SK-N-SH (cell line): ENCODE measurements at regions not wholly inside any gene's neighbourhood (a gene's known extent, or its start where the extent isn't known, plus 50 kb on each side); places are given as distances from the start of the nearest gene placed in this dataset.
A peak's percentile ranks its signal among the peaks of the same experiment; 100 is the strongest.

Experiments
- CTCF ChIA-PET: fragments of 300-600, 350-600 bp; formaldehyde crosslinking; extraction: SDS; loops from one replicate; lab custom pipeline; 2021; lab: Yijun Ruan, JAX
- POLR2A ChIA-PET: fragments of 350-600 bp; sonication (Branson Sonifier 250); formaldehyde crosslinking; extraction: SDS; loops from one replicate; lab custom pipeline; 2020; ENCODE audit warnings: antibody characterized with exemption, inconsistent platforms; lab: Yijun Ruan, JAX
- DNase-seq: peaks from one replicate; pipeline ENCODE4 v3.0.0; 2012
- H2AFZ ChIP-seq: fragments of 200-600 bp; sonication (generic); 2 replicates; pipeline ENCODE4 v1.8.1; 2016; ENCODE audit warnings: antibody characterized with exemption, mild to moderate bottlenecking, low read depth
- H3F3A ChIP-seq: fragments of 200-600 bp; sonication (generic); replicated peaks from 2 replicates; pipeline ENCODE3; 2016; ENCODE audit warnings: antibody characterized with exemption, mild to moderate bottlenecking; ENCODE audit not compliant: insufficient read depth
- H3K27ac ChIP-seq, 2 experiments: fragments of 200-500 bp in 1 of 2; fragments of 200-600 bp in 1 of 2; sonication (Bioruptor generic) in 1 of 2; sonication (generic), shearing (Covaris generic) in 1 of 2; 2 replicates each; pipeline versions ENCODE4 v1.5.1 to v1.6.1; 2014 to 2016; ENCODE audit warnings: low read depth in 2 of 2, inconsistent platforms in 1 of 2, low read length in 1 of 2, mild to moderate bottlenecking in 1 of 2, mixed read lengths in 1 of 2
- H3K27me3 ChIP-seq: fragments of 200-600 bp; sonication (generic), shearing (Covaris generic); 2 replicates; pipeline ENCODE4 v1.6.1; 2016; ENCODE audit warnings: mixed run types; ENCODE audit not compliant: insufficient read depth
- H3K36me3 ChIP-seq, 2 experiments: fragments of 200-500 bp in 1 of 2; fragments of 200-600 bp in 1 of 2; sonication (Bioruptor generic) in 1 of 2; sonication (generic) in 1 of 2; replicated peaks in 1 of 2; 2 replicates each; pipeline versions ENCODE3 to v1.5.1; 2014 to 2016; ENCODE audit warnings: low read length in 1 of 2, mild to moderate bottlenecking in 1 of 2; ENCODE audit not compliant: insufficient read depth in 2 of 2, control insufficient read depth in 1 of 2
- H3K4me1 ChIP-seq, 2 experiments: fragments of 200-500 bp in 1 of 2; fragments of 200-600 bp in 1 of 2; sonication (Bioruptor generic) in 1 of 2; sonication (generic), shearing (Covaris generic) in 1 of 2; 2 replicates each; pipeline versions ENCODE4 v1.5.1 to v1.6.1; 2014 to 2016; ENCODE audit warnings: low read depth in 1 of 2, low read length in 1 of 2, mixed run types in 1 of 2; ENCODE audit not compliant: insufficient read depth in 2 of 2, control insufficient read depth in 1 of 2
- H3K4me2 ChIP-seq: fragments of 200-600 bp; sonication (generic), shearing (Covaris generic); 2 replicates; pipeline ENCODE4 v1.6.1; 2017; ENCODE audit warnings: mixed run types
- H3K4me3 ChIP-seq, 2 experiments: fragments of 200-500 bp in 1 of 2; fragments of 200-600 bp in 1 of 2; sonication (Bioruptor generic) in 1 of 2; sonication (generic), shearing (Covaris generic) in 1 of 2; 2 replicates each; pipeline versions ENCODE4 v1.5.1 to v1.8.1; 2014 to 2016; ENCODE audit warnings: low read depth in 2 of 2, inconsistent platforms in 1 of 2, low read length in 1 of 2, mild to moderate bottlenecking in 1 of 2, mixed read lengths in 1 of 2, moderate library complexity in 1 of 2
- H3K79me2 ChIP-seq: fragments of 200-600 bp; sonication (generic); 2 replicates; pipeline ENCODE4 v1.8.1; 2017; ENCODE audit warnings: mild to moderate bottlenecking; ENCODE audit not compliant: insufficient read depth
- H3K9ac ChIP-seq: fragments of 200-600 bp; sonication (generic); 2 replicates; pipeline ENCODE4 v1.6.1; 2017; ENCODE audit warnings: mixed run types
- H3K9me2 ChIP-seq: fragments of 200-600 bp; sonication (generic); 2 replicates; pipeline ENCODE4 v1.6.1; 2017; ENCODE audit warnings: mixed run types
- H3K9me3 ChIP-seq: fragments of 200-600 bp; sonication (generic); 2 replicates; pipeline ENCODE4 v1.6.1; 2017; ENCODE audit warnings: mixed run types, mild to moderate bottlenecking, moderate library complexity
- H4K20me1 ChIP-seq: fragments of 200-600 bp; sonication (generic); 2 replicates; pipeline ENCODE4 v1.6.1; 2017; ENCODE audit warnings: mild to moderate bottlenecking, mixed run types; ENCODE audit not compliant: insufficient read depth
- ELF1 ChIP-seq: IDR thresholded peaks from 2 replicates; pipeline ENCODE4 v1.4.0; 2012
- EP300 ChIP-seq, 2 experiments: IDR thresholded peaks; 2 replicates each; pipeline versions ENCODE4 v1.4.0 to v1.6.1; 2012; ENCODE audit warnings: borderline replicate concordance in 1 of 2, low read depth in 1 of 2, low read length in 1 of 2
- EZH2phosphoT487 ChIP-seq: fragments of 200-600 bp; sonication (generic); IDR thresholded peaks from 2 replicates; pipeline ENCODE4 v1.6.1; 2017; ENCODE audit warnings: low read depth, mixed run types, mild to moderate bottlenecking, antibody characterized with exemption, moderate library complexity, borderline replicate concordance
- FOSL2 ChIP-seq: IDR thresholded peaks from 2 replicates; pipeline ENCODE4 v1.4.0; 2012; ENCODE audit warnings: low read depth, mild to moderate bottlenecking, moderate library complexity, borderline replicate concordance
- GABPA ChIP-seq: IDR thresholded peaks from 2 replicates; pipeline ENCODE4 v1.4.0; 2012; ENCODE audit warnings: low read depth, mild to moderate bottlenecking
- GATA2 ChIP-seq: sonication (generic); formaldehyde crosslinking; IDR thresholded peaks from 2 replicates; pipeline ENCODE4 v1.5.0; 2020; ENCODE audit warnings: mild to moderate bottlenecking, missing genetic modification reagents
- MEF2A ChIP-seq: IDR thresholded peaks from 2 replicates; pipeline ENCODE4 v1.4.0; 2012; ENCODE audit warnings: low read depth, borderline replicate concordance
- MXI1 ChIP-seq: IDR thresholded peaks from 2 replicates; pipeline ENCODE4 v1.6.1; 2012; ENCODE audit warnings: mild to moderate bottlenecking, low read depth, low read length, improper control_type of control experiment
- NRF1 ChIP-seq: IDR thresholded peaks from 2 replicates; pipeline ENCODE4 v1.6.1; 2012; ENCODE audit warnings: low read depth, mild to moderate bottlenecking, low read length
- POLR2AphosphoS5 ChIP-seq: IDR thresholded peaks from 2 replicates; pipeline ENCODE4 v1.6.1; 2012; ENCODE audit warnings: low read depth, low read length
- RCOR1 ChIP-seq: fragments of 150-350 bp; IDR thresholded peaks from 2 replicates; pipeline ENCODE4 v1.6.1; 2017; ENCODE audit warnings: antibody characterized with exemption, low read length
- RFX5 ChIP-seq: IDR thresholded peaks from 2 replicates; pipeline ENCODE4 v1.6.1; 2012; ENCODE audit warnings: mild to moderate bottlenecking, improper control_type of control experiment, low read length
- RXRA ChIP-seq: IDR thresholded peaks from 2 replicates; pipeline ENCODE4 v1.4.0; 2012; ENCODE audit warnings: low read depth, mild to moderate bottlenecking, borderline replicate concordance
- SMC3 ChIP-seq: IDR thresholded peaks from 2 replicates; pipeline ENCODE4 v1.6.1; 2012; ENCODE audit warnings: low read depth, low read length, improper control_type of control experiment
- TCF12 ChIP-seq: IDR thresholded peaks from 2 replicates; pipeline ENCODE4 v1.4.0; 2012
- TEAD4 ChIP-seq: IDR thresholded peaks from 2 replicates; pipeline ENCODE4 v1.4.0; 2012; ENCODE audit warnings: mild to moderate bottlenecking, borderline replicate concordance; ENCODE audit not compliant: insufficient read depth
- YY1 ChIP-seq: IDR thresholded peaks from 2 replicates; pipeline ENCODE4 v1.4.0; 2012; ENCODE audit warnings: low read depth, mild to moderate bottlenecking
- WGBS: methylation state at CpG from one replicate; pipeline ENCODE4 v1.1.6; 2017; ENCODE audit warnings: low lambda C conversion rate; 5-methylcytosine and 5-hydroxymethylcytosine counted together
- TF ChIP-seq, protein P1 (sequence below): IDR thresholded peaks from 2 replicates; pipeline ENCODE4 v1.4.0; 2012; ENCODE audit warnings: low read depth, borderline replicate concordance
- TF ChIP-seq, protein P2 (sequence below): IDR thresholded peaks from 2 replicates; pipeline ENCODE4 v1.4.0; 2012; ENCODE audit warnings: low read depth
- TF ChIP-seq, protein P3 (sequence below): IDR thresholded peaks from 2 replicates; pipeline ENCODE4 v1.4.0; 2012; ENCODE audit warnings: low read depth, borderline replicate concordance
- TF ChIP-seq, protein P4 (sequence below): IDR thresholded peaks from 2 replicates; pipeline ENCODE4 v1.6.1; 2012; ENCODE audit warnings: mild to moderate bottlenecking, low read depth, low read length, moderate library complexity
- TF ChIP-seq, protein P5 (sequence below): IDR thresholded peaks from 2 replicates; pipeline ENCODE4; 2012
- TF ChIP-seq, protein P6 (sequence below): fragments of 200-600 bp; sonication (generic); IDR thresholded peaks from 2 replicates; pipeline ENCODE4 v1.6.1; 2017; ENCODE audit warnings: antibody characterized with exemption, mild to moderate bottlenecking, moderate library complexity

DNA sequence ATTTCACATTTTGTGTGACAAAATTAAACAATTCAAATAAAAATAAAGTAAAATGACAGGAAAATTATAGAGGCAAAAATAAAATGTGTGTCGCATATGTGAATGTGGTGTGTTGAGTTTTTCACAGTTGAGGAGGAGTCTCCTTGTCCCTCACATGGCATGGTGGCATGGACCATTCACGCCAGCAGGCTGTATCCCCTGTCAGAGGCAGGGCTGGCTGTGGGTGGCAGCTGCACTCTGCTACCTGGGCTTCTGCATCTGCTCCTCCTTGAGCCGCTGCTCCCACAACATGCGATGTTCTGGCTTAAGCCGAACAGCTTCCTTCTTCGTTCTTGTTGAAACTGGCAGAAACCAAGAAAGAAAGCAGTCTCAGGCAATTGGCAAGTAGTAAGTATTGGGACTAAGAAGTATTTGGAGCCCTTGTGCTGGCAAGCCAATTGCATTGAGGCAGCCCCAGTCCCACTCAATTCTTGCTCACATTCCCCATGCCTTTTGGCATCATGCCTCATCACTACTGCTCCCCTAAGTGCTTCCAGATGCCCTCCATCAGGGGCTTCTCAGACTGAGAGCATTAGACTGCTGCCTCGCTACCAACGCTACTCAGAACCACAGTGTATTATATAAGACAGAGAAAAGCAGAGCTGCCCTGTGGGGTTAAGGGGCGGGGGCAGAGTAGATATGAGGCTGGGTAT lies 177.9 kb upstream of the NABP1 start:
- H2AFZ ChIP-seq, result no peak overlapping the region
- TF ChIP-seq POLR2AphosphoS5, result peak; percentile 58; the same call in 1 of the 2 replicates
- no peak for TF ChIP-seq SMC3
- no peak for TF ChIP-seq NRF1
- peak; percentile 35; the same call in 1 of the 2 replicates for TF ChIP-seq GATA2 (CRISPR knock-in tag)
- TF ChIP-seq, protein P1, sequence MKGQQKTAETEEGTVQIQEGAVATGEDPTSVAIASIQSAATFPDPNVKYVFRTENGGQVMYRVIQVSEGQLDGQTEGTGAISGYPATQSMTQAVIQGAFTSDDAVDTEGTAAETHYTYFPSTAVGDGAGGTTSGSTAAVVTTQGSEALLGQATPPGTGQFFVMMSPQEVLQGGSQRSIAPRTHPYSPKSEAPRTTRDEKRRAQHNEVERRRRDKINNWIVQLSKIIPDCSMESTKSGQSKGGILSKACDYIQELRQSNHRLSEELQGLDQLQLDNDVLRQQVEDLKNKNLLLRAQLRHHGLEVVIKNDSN, result no peak
- TF ChIP-seq, protein P2, sequence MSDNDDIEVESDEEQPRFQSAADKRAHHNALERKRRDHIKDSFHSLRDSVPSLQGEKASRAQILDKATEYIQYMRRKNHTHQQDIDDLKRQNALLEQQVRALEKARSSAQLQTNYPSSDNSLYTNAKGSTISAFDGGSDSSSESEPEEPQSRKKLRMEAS, result no peak
- TF ChIP-seq RXRA, result no peak
- no peak for TF ChIP-seq FOSL2
- TF ChIP-seq EP300 (IDR thresholded peaks at IDR 0.05; ENCODE audit: borderline replicate concordance in 1 of 2, low read depth in 1 of 2, low read length in 1 of 2), result 0 out of 4 replicates have a peak, but pooled peaks of 1 of the 2 experiments have one; percentile 8
- no peak for TF ChIP-seq RFX5
- TF ChIP-seq GABPA, result no peak
- no peak for TF ChIP-seq EZH2phosphoT487
- no peak for TF ChIP-seq TEAD4
- TF ChIP-seq RCOR1, result peak; percentile 78
- TF ChIP-seq MEF2A, result no peak
- TF ChIP-seq, protein P3, sequence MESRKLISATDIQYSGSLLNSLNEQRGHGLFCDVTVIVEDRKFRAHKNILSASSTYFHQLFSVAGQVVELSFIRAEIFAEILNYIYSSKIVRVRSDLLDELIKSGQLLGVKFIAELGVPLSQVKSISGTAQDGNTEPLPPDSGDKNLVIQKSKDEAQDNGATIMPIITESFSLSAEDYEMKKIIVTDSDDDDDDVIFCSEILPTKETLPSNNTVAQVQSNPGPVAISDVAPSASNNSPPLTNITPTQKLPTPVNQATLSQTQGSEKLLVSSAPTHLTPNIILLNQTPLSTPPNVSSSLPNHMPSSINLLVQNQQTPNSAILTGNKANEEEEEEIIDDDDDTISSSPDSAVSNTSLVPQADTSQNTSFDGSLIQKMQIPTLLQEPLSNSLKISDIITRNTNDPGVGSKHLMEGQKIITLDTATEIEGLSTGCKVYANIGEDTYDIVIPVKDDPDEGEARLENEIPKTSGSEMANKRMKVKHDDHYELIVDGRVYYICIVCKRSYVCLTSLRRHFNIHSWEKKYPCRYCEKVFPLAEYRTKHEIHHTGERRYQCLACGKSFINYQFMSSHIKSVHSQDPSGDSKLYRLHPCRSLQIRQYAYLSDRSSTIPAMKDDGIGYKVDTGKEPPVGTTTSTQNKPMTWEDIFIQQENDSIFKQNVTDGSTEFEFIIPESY, result no peak
- no peak for TF ChIP-seq YY1
- TF ChIP-seq, protein P4, sequence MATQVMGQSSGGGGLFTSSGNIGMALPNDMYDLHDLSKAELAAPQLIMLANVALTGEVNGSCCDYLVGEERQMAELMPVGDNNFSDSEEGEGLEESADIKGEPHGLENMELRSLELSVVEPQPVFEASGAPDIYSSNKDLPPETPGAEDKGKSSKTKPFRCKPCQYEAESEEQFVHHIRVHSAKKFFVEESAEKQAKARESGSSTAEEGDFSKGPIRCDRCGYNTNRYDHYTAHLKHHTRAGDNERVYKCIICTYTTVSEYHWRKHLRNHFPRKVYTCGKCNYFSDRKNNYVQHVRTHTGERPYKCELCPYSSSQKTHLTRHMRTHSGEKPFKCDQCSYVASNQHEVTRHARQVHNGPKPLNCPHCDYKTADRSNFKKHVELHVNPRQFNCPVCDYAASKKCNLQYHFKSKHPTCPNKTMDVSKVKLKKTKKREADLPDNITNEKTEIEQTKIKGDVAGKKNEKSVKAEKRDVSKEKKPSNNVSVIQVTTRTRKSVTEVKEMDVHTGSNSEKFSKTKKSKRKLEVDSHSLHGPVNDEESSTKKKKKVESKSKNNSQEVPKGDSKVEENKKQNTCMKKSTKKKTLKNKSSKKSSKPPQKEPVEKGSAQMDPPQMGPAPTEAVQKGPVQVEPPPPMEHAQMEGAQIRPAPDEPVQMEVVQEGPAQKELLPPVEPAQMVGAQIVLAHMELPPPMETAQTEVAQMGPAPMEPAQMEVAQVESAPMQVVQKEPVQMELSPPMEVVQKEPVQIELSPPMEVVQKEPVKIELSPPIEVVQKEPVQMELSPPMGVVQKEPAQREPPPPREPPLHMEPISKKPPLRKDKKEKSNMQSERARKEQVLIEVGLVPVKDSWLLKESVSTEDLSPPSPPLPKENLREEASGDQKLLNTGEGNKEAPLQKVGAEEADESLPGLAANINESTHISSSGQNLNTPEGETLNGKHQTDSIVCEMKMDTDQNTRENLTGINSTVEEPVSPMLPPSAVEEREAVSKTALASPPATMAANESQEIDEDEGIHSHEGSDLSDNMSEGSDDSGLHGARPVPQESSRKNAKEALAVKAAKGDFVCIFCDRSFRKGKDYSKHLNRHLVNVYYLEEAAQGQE, result no peak
- no peak for TF ChIP-seq ELF1
- TF ChIP-seq, protein P5, sequence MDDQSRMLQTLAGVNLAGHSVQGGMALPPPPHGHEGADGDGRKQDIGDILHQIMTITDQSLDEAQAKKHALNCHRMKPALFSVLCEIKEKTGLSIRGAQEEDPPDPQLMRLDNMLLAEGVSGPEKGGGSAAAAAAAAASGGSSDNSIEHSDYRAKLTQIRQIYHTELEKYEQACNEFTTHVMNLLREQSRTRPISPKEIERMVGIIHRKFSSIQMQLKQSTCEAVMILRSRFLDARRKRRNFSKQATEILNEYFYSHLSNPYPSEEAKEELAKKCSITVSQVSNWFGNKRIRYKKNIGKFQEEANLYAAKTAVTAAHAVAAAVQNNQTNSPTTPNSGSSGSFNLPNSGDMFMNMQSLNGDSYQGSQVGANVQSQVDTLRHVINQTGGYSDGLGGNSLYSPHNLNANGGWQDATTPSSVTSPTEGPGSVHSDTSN, result no peak
- TF ChIP-seq MXI1, result peak; percentile 83
- peak; percentile 89 for TF ChIP-seq TCF12
- TF ChIP-seq, protein P6, sequence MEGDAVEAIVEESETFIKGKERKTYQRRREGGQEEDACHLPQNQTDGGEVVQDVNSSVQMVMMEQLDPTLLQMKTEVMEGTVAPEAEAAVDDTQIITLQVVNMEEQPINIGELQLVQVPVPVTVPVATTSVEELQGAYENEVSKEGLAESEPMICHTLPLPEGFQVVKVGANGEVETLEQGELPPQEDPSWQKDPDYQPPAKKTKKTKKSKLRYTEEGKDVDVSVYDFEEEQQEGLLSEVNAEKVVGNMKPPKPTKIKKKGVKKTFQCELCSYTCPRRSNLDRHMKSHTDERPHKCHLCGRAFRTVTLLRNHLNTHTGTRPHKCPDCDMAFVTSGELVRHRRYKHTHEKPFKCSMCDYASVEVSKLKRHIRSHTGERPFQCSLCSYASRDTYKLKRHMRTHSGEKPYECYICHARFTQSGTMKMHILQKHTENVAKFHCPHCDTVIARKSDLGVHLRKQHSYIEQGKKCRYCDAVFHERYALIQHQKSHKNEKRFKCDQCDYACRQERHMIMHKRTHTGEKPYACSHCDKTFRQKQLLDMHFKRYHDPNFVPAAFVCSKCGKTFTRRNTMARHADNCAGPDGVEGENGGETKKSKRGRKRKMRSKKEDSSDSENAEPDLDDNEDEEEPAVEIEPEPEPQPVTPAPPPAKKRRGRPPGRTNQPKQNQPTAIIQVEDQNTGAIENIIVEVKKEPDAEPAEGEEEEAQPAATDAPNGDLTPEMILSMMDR, result no peak

More for the DNA sequence above, 177.9 kb upstream of the NABP1 start:
- Histone ChIP-seq H3K36me3 (no peaks in the 10 kb centered on the region), H3K9me3 (no peaks in the 10 kb centered on the region), H3K4me3 (no peak overlapping the region; a peak in 1 of 4 replicates), H4K20me1 (no peaks in the 10 kb centered on the region), H3K79me2 (no peaks in the 10 kb centered on the region), H3K4me1 (peaks cover 6 to 32% of the 10 kb centered on the region in 2 experiments; a peak in 2 of 4 replicates), H3K27ac (peak overlapping the region; percentile 18 to 97; a peak in 3 of 4 replicates), H3F3A (no peaks in the 10 kb centered on the region), H3K9me2 (no peaks in the 10 kb centered on the region), H3K9ac (no peak overlapping the region), H3K4me2 (peak overlapping the region; percentile 19; the same call in 1 of the 2 replicates), H3K27me3 (no peaks in the 10 kb centered on the region)
- ChIA-PET CTCF (interaction anchor here (0.7 to 10.4 kb wide), 33 partner anchors 10 to 448 kb away, joined by 3 to 68 read pairs (median 11); partner anchors contain the start of gene MYO1B), POLR2A (interaction anchor here (1.2 to 3.5 kb wide), 3 partner anchors 21 to 255 kb away, joined by 3 to 27 read pairs (median 17); partner anchors contain the start of gene MYO1B)
- DNase-seq, result peak; percentile 79
- 63% methylated on average over 9 of the region's 9 CpGs for WGBS
